ENCODE measurements at regions not wholly inside any gene's neighbourhood (a gene's known extent, or its start where the extent isn't known, plus 50 kb on each side); places are given as distances from the start of the nearest gene placed in this dataset.

GRCh38 chrX:40329616-40330015, 231.9 kb upstream of the BCOR start:
- no peaks in the 10 kb centered on the region for H3K79me2 ChIP-seq (ENCODE audit: control insufficient read depth, insufficient read depth, low read length)
- H2AFZ ChIP-seq (ENCODE audit: low read depth, low read length) = no peak overlapping the region
- intact Hi-C loops (cut with micrococcal nuclease) = no loop called here
- TF ChIP-seq FOS (IDR thresholded peaks at IDR 0.05; ENCODE audit: borderline replicate concordance, insufficient read depth, low read length) (no peak), GATA2 (IDR thresholded peaks at IDR 0.05; ENCODE audit: insufficient read depth, insufficient read length, low read depth, low read length) (no peak), POLR2AphosphoS5 (IDR thresholded peaks at IDR 0.05; ENCODE audit: insufficient read depth, low read depth, low read length) (no peak), MYC (IDR thresholded peaks at IDR 0.05; ENCODE audit: low read depth, low read length) (no peak), EZH2 (IDR thresholded peaks at IDR 0.05; ENCODE audit: borderline replicate concordance, low read depth, low read length, severe bottlenecking) (no peak), JUN (IDR thresholded peaks at IDR 0.05; ENCODE audit: borderline replicate concordance, insufficient read depth, insufficient read length, low read depth) (no peak), MAX (IDR thresholded peaks at IDR 0.05; ENCODE audit: insufficient read depth, insufficient read length) (no peak), POLR2A (IDR thresholded peaks at IDR 0.05; ENCODE audit: low read depth, low read length) (no peak)
- TF ChIP-seq, protein P1, sequence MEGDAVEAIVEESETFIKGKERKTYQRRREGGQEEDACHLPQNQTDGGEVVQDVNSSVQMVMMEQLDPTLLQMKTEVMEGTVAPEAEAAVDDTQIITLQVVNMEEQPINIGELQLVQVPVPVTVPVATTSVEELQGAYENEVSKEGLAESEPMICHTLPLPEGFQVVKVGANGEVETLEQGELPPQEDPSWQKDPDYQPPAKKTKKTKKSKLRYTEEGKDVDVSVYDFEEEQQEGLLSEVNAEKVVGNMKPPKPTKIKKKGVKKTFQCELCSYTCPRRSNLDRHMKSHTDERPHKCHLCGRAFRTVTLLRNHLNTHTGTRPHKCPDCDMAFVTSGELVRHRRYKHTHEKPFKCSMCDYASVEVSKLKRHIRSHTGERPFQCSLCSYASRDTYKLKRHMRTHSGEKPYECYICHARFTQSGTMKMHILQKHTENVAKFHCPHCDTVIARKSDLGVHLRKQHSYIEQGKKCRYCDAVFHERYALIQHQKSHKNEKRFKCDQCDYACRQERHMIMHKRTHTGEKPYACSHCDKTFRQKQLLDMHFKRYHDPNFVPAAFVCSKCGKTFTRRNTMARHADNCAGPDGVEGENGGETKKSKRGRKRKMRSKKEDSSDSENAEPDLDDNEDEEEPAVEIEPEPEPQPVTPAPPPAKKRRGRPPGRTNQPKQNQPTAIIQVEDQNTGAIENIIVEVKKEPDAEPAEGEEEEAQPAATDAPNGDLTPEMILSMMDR (IDR thresholded peaks at IDR 0.05; ENCODE audit: extremely low read depth in 1 of 2, insufficient read depth in 1 of 2, low read depth in 1 of 2, low read length in 2 of 2) = no peak
- H3K9me1 ChIP-seq (replicated peaks; ENCODE audit: control insufficient read depth, extremely low read depth, insufficient read depth, low read length) = no peaks in the 10 kb centered on the region
- CTCF ChIA-PET = no interaction called here
- POLR2A ChIA-PET = no interaction called here
- H3K27ac ChIP-seq (ENCODE audit: insufficient read depth, low read depth, low read length) = no peak overlapping the region
- H4K20me1 ChIP-seq (replicated peaks; ENCODE audit: control insufficient read depth, extremely low read depth, insufficient read depth, low read length) = no peaks in the 10 kb centered on the region
- DNase-seq (ENCODE audit: low read depth, low spot score) (no peak), FAIRE-seq (no peak)
- no peaks in the 10 kb centered on the region for H3K9me3 ChIP-seq (replicated peaks; ENCODE audit: control insufficient read depth, insufficient read depth, low read length)
- no TSS peak for BruUV-seq (replicated peaks)
- no peak overlapping the region for H3K4me2 ChIP-seq (ENCODE audit: insufficient read depth, low read length)
- H3K4me1 ChIP-seq (ENCODE audit: control insufficient read depth, extremely low read depth, insufficient read depth, low read length) = no peaks in the 10 kb centered on the region
- dilution Hi-C loops (cut with MboI; ENCODE audit: extremely low pct_ligation_motif_present, low sequenced_read_pairs) = no loop called here
- H3K36me3 ChIP-seq (ENCODE audit: control insufficient read depth in 2 of 2, extremely low read depth in 1 of 2, insufficient read depth in 2 of 2, low read length in 2 of 2) = no peaks in the 10 kb centered on the region
- no peak overlapping the region for H3K9ac ChIP-seq (replicated peaks; ENCODE audit: extremely low read depth, insufficient read depth, low read length)
- no peak overlapping the region for H3K4me3 ChIP-seq (replicated peaks in 1 of 3; ENCODE audit: insufficient read depth in 1 of 3, low read depth in 1 of 3, low read length in 3 of 3)
- no peaks in the 10 kb centered on the region for H3K27me3 ChIP-seq (ENCODE audit: control insufficient read depth in 2 of 2, insufficient read depth in 2 of 2, low read length in 2 of 2)

Measured in endothelial cell of umbilical vein (primary cell).